Trophoblast cell (in vitro differentiated cells and primary cell): ENCODE measurements at regions not wholly inside any gene's neighbourhood (a gene's known extent, or its start where the extent isn't known, plus 50 kb on each side); places are given as distances from the start of the nearest gene placed in this dataset.

Source experiments
- DNase-seq, 2 donors: peaks; one replicate each; pipeline ENCODE4 v3.0.0-alpha.2; 2016
- H2AFZ ChIP-seq: 2 replicates; pipeline ENCODE4 v1.6.1; 2013; ENCODE audit warnings: low read length, moderate library complexity, mild to moderate bottlenecking; ENCODE audit not compliant: insufficient read depth, poor library complexity
- H2AK5ac ChIP-seq: 2 replicates; pipeline ENCODE4 v1.6.1; 2013; ENCODE audit warnings: mild to moderate bottlenecking, low read length
- H2BK120ac ChIP-seq: 2 replicates; pipeline ENCODE4 v1.6.1; 2013; ENCODE audit warnings: low read length, mild to moderate bottlenecking, moderate library complexity; ENCODE audit not compliant: insufficient read depth, poor library complexity
- H2BK12ac ChIP-seq: 2 replicates; pipeline ENCODE4 v1.6.1; 2013; ENCODE audit warnings: mild to moderate bottlenecking, low read length, moderate library complexity
- H2BK5ac ChIP-seq: 2 replicates; pipeline ENCODE4 v1.6.1; 2013; ENCODE audit warnings: low read length, low read depth, moderate library complexity, mild to moderate bottlenecking; ENCODE audit not compliant: poor library complexity
- H3K14ac ChIP-seq: 2 replicates; pipeline ENCODE4 v1.6.1; 2013; ENCODE audit warnings: mild to moderate bottlenecking, low read length
- H3K18ac ChIP-seq: 2 replicates; pipeline ENCODE4 v1.6.1; 2013; ENCODE audit warnings: mild to moderate bottlenecking, low read length
- H3K23ac ChIP-seq: 2 replicates; pipeline ENCODE4 v1.6.1; 2013; ENCODE audit warnings: low read length
- H3K27ac ChIP-seq: 2 replicates; pipeline ENCODE4 v1.5.1; 2013; ENCODE audit warnings: low read depth, mild to moderate bottlenecking, inconsistent platforms, low read length, moderate library complexity
- H3K27me3 ChIP-seq: 2 replicates; pipeline ENCODE4 v1.6.1; 2013; ENCODE audit warnings: inconsistent platforms, mild to moderate bottlenecking, low read length, moderate library complexity; ENCODE audit not compliant: insufficient read depth
- H3K36me3 ChIP-seq, 2 experiments: 1 replicate in 1 of 2; 2 replicates in 1 of 2; pipeline ENCODE4 v1.6.1; 2013; ENCODE audit warnings: low read length in 2 of 2, mild to moderate bottlenecking in 2 of 2, moderate library complexity in 1 of 2; ENCODE audit not compliant: insufficient read depth in 2 of 2, control insufficient read depth in 1 of 2
- H3K4ac ChIP-seq: 2 replicates; pipeline ENCODE4 v1.6.1; 2013; ENCODE audit warnings: low read depth, mild to moderate bottlenecking, low read length, moderate library complexity
- H3K4me1 ChIP-seq, 2 experiments: 1 replicate in 1 of 2; 2 replicates in 1 of 2; pipeline ENCODE4 v1.6.1; 2013; ENCODE audit warnings: low read length in 2 of 2, mild to moderate bottlenecking in 2 of 2, moderate library complexity in 1 of 2; ENCODE audit not compliant: insufficient read depth in 2 of 2, control insufficient read depth in 1 of 2
- H3K4me2 ChIP-seq: 2 replicates; pipeline ENCODE4 v1.6.1; 2013; ENCODE audit warnings: inconsistent platforms, mild to moderate bottlenecking, low read length, moderate library complexity
- H3K4me3 ChIP-seq: 2 replicates; pipeline ENCODE4 v1.5.1; 2013; ENCODE audit warnings: mild to moderate bottlenecking, low read depth, low read length, inconsistent platforms
- H3K79me1 ChIP-seq: one replicate; pipeline ENCODE4 v1.6.1; 2013; ENCODE audit warnings: low read length
- H3K79me2 ChIP-seq: 2 replicates; pipeline ENCODE4 v1.6.1; 2013; ENCODE audit warnings: low read length, mild to moderate bottlenecking; ENCODE audit not compliant: control insufficient read depth, insufficient read depth, poor library complexity
- H3K9ac ChIP-seq: 2 replicates; pipeline ENCODE4 v1.6.1; 2013; ENCODE audit warnings: mild to moderate bottlenecking, low read length
- H3K9me3 ChIP-seq: 2 replicates; pipeline ENCODE4 v1.6.1; 2013; ENCODE audit warnings: low read depth, mild to moderate bottlenecking, control low read depth, inconsistent platforms, low read length; ENCODE audit not compliant: insufficient read depth
- H4K12ac ChIP-seq: 2 replicates; pipeline ENCODE4 v1.6.1; 2013; ENCODE audit warnings: low read depth, mild to moderate bottlenecking, low read length, moderate library complexity
- H4K8ac ChIP-seq: 2 replicates; pipeline ENCODE4 v1.6.1; 2013; ENCODE audit warnings: low read depth, mild to moderate bottlenecking, low read length, moderate library complexity
- H4K91ac ChIP-seq: one replicate; pipeline ENCODE4 v1.6.1; 2013; ENCODE audit warnings: low read depth, mild to moderate bottlenecking, low read length, moderate library complexity
- whole genome bisulfite sequencing: extraction: QIAGEN DNeasy Blood & Tissue Kit; methylation state at CpG from one replicate; pipeline ENCODE4 v1.1.7; 2013; ENCODE audit warnings: missing lambda C conversion rate; ENCODE audit not compliant: insufficient read length, insufficient coverage; ENCODE audit errors: extremely low coverage; 5-methylcytosine and 5-hydroxymethylcytosine counted together

DNA sequence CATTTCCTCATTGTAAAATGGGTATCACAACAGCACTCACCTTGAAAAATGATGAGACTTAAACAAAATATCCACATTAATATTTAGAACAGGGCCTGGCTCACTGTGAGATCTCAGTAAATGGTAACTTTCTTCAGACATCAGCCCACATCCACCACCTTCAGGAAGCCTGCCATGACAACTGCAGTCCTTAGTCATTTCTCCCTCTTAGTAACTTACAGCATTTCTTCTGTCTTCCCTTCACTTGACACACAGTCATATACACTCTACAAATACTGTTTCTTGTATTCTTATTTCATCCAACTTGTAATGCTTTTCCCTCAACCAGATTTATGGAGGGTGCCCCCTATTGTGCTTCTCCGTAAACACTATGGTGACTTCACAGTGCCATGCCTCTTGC lies 263.0 kb downstream of the ZNF516 start:
- no peak overlapping the region for H3K14ac ChIP-seq
- H3K9ac ChIP-seq: no peak overlapping the region
- WGBS: no CpG with 5 or more reads among the region's 1 CpG

DNA sequence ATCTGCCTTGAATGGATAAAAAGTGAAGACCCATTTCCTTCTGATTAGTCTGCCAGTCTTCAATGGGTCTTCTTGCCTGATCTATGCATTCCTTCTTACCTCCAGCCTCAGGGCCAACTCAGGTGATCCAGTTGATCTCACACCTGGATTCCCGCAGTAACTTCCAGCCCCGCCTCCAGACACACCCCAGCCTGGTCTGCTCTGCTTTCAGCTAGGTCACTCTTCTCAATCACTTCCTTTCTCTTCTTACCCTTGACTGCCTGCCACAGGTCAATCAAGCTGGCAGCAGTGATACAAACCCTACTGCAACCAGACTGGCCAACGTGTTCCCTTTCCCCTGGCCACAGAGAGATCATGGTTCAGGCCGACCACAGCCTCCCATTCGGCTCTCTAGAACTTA lies 263.6 kb downstream of the ZNF516 start:
- Histone ChIP-seq H3K4me3 (no peak overlapping the region), H3K9ac (no peak overlapping the region), H3K36me3 (no peaks in the 10 kb centered on the region), H3K79me1 (no peaks in the 10 kb centered on the region), H2AK5ac (no peak overlapping the region), H4K12ac (no peak overlapping the region), H2BK5ac (no peak overlapping the region), H3K23ac (no peak overlapping the region), H2BK120ac (no peak overlapping the region), H2AFZ (no peak overlapping the region), H2BK12ac (no peak overlapping the region), H3K27ac (no peak overlapping the region), H3K18ac (no peak overlapping the region), H4K8ac (no peak overlapping the region), H3K14ac (no peak overlapping the region), H3K4ac (no peak overlapping the region), H3K79me2 (no peaks in the 10 kb centered on the region), H3K9me3 (peaks cover 1% of the 10 kb centered on the region), H3K4me2 (no peak overlapping the region), H3K4me1 (no peaks in the 10 kb centered on the region), H4K91ac (no peak overlapping the region), H3K27me3 (no peaks in the 10 kb centered on the region)
- no peak for DNase-seq
- WGBS: no CpG with 5 or more reads among the region's 5 CpGs

More for the DNA sequence above, 263.0 kb downstream of the ZNF516 start:
- no peak overlapping the region for H2BK12ac ChIP-seq
- H2AFZ ChIP-seq: no peak overlapping the region
- H3K27me3 ChIP-seq: no peaks in the 10 kb centered on the region
- no peak overlapping the region for H3K4me3 ChIP-seq
- H3K27ac ChIP-seq: no peak overlapping the region
- no peak overlapping the region for H3K4me2 ChIP-seq
- peaks cover 1% of the 10 kb centered on the region for H3K9me3 ChIP-seq
- H3K23ac ChIP-seq: no peak overlapping the region
- H3K79me2 ChIP-seq: no peaks in the 10 kb centered on the region
- H3K79me1 ChIP-seq: no peaks in the 10 kb centered on the region
- H2BK120ac ChIP-seq: no peak overlapping the region
- H3K18ac ChIP-seq: no peak overlapping the region
- no peak overlapping the region for H3K4ac ChIP-seq
- no peak for DNase-seq
- no peak overlapping the region for H2BK5ac ChIP-seq
- H3K36me3 ChIP-seq: no peaks in the 10 kb centered on the region
- no peak overlapping the region for H4K8ac ChIP-seq
- no peak overlapping the region for H4K91ac ChIP-seq
- H4K12ac ChIP-seq: no peak overlapping the region
- no peak overlapping the region for H2AK5ac ChIP-seq
- H3K4me1 ChIP-seq: no peaks in the 10 kb centered on the region

DNA sequence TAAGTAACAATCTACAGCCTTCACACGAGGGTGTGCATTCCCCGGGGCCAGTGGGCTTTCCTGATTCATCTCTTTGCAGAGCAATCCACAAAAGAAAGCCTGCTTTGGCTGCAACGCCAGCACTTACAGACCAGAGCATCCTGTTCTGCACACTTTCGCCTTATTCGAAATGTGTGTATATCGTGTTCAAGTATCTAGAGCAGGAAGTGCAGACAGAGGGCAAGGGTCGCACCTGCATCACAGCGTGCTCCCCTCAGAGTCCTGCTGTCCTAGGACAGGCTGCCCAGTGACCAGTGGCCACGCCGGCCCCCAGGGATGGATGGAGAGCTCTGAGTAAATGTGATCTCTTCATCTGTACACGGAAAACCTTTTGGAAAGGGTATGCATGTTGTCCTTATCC lies 264.3 kb downstream of the ZNF516 start:
- no peak overlapping the region for H3K23ac ChIP-seq
- WGBS: no CpG with 5 or more reads among the region's 11 CpGs

DNA sequence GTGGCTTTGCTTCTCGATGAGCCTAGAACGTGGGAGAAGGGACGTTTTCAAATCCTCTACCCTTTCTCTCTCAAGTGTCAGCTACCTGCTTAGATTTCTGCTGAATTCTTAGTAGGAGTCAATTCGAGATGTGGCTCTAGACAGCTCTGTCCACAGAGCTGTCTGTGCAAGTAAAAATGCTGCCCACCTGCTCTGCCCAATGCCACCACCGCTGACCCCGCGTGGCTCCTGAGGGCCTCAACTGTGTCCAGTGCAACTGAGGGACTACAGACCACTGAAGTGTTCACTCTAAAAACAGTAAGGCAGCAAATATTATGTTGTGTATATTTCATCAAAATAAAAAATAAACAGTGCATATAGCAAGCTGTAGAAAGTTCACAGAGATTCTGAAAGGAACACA lies 266.3 kb downstream of the ZNF516 start:
- no peak overlapping the region for H4K8ac ChIP-seq
- H3K9me3 ChIP-seq: peaks cover 1% of the 10 kb centered on the region

More for the DNA sequence above, 264.3 kb downstream of the ZNF516 start:
- Histone ChIP-seq H2AFZ (no peak overlapping the region), H3K4me1 (no peaks in the 10 kb centered on the region), H4K91ac (no peak overlapping the region), H2BK120ac (no peak overlapping the region), H3K36me3 (no peaks in the 10 kb centered on the region), H2BK5ac (no peak overlapping the region), H3K18ac (no peak overlapping the region), H4K12ac (no peak overlapping the region), H3K79me1 (no peaks in the 10 kb centered on the region), H2BK12ac (no peak overlapping the region), H3K9ac (no peak overlapping the region), H3K4me3 (no peak overlapping the region), H2AK5ac (no peak overlapping the region), H3K9me3 (peaks cover 1% of the 10 kb centered on the region), H4K8ac (no peak overlapping the region), H3K27ac (no peak overlapping the region), H3K79me2 (no peaks in the 10 kb centered on the region), H3K4ac (no peak overlapping the region), H3K27me3 (no peaks in the 10 kb centered on the region), H3K14ac (no peak overlapping the region), H3K4me2 (no peak overlapping the region)
- no peak for DNase-seq

More for the DNA sequence above, 266.3 kb downstream of the ZNF516 start:
- Histone ChIP-seq H3K23ac (no peak overlapping the region), H4K91ac (no peak overlapping the region), H3K4ac (no peak overlapping the region), H2AK5ac (no peak overlapping the region), H3K4me1 (no peaks in the 10 kb centered on the region), H3K14ac (no peak overlapping the region), H2BK12ac (no peak overlapping the region), H3K79me1 (no peaks in the 10 kb centered on the region), H3K4me3 (no peak overlapping the region), H3K36me3 (no peaks in the 10 kb centered on the region), H2AFZ (no peak overlapping the region), H4K12ac (no peak overlapping the region), H3K27ac (no peak overlapping the region), H2BK120ac (no peak overlapping the region), H3K4me2 (no peak overlapping the region), H2BK5ac (no peak overlapping the region), H3K27me3 (no peaks in the 10 kb centered on the region), H3K18ac (no peak overlapping the region), H3K79me2 (no peaks in the 10 kb centered on the region), H3K9ac (no peak overlapping the region)
- no peak for DNase-seq
- no CpG with 5 or more reads among the region's 7 CpGs for WGBS
